ENCODE measurements at regions not wholly inside any gene's neighbourhood (a gene's known extent, or its start where the extent isn't known, plus 50 kb on each side); places are given as distances from the start of the nearest gene placed in this dataset.

GRCh38 chr2:64369706-64370105 is 84.3 kb upstream of the LGALSL start:
- TF ChIP-seq CTCF (IDR thresholded peaks at IDR 0.05; ENCODE audit: low read depth, low read length, missing control alignments): no peak
- DNase-seq (ENCODE audit: extremely low read depth, low read depth): no peak
- H3K4me3 ChIP-seq (replicated peaks; ENCODE audit: low read depth, low read length): no peak overlapping the region

- no peak for DNase-seq (ENCODE audit: extremely low read depth, low read depth)
- no peak overlapping the region for H3K4me3 ChIP-seq (replicated peaks; ENCODE audit: low read depth, low read length)
- TF ChIP-seq CTCF (IDR thresholded peaks at IDR 0.05; ENCODE audit: low read depth, low read length, missing control alignments): no peak
Measured at GRCh38 chr2:64371727-64372126, 82.2 kb upstream of the LGALSL start.

GRCh38 chr2:64374686-64375085 is 79.3 kb upstream of the LGALSL start:
- DNase-seq (ENCODE audit: extremely low read depth, low read depth): no peak
- no peak for TF ChIP-seq CTCF (IDR thresholded peaks at IDR 0.05; ENCODE audit: low read depth, low read length, missing control alignments)
- H3K4me3 ChIP-seq (replicated peaks; ENCODE audit: low read depth, low read length): no peak overlapping the region

- no peak for TF ChIP-seq CTCF (IDR thresholded peaks at IDR 0.05; ENCODE audit: low read depth, low read length, missing control alignments)
- no peak for DNase-seq (ENCODE audit: extremely low read depth, low read depth)
- H3K4me3 ChIP-seq (replicated peaks; ENCODE audit: low read depth, low read length): no peak overlapping the region
Measured at GRCh38 chr2:64376926-64377325, 77.0 kb upstream of the LGALSL start.

GRCh38 chr2:64379186-64379585 is 74.8 kb upstream of the LGALSL start:
- TF ChIP-seq CTCF (IDR thresholded peaks at IDR 0.05; ENCODE audit: low read depth, low read length, missing control alignments): no peak
- DNase-seq (ENCODE audit: extremely low read depth, low read depth): no peak

GRCh38 chr2:64380853-64381527 is 73.0 kb upstream of the LGALSL start:
- no peak overlapping the region for H3K4me3 ChIP-seq (replicated peaks; ENCODE audit: low read depth, low read length)
- no peak for TF ChIP-seq CTCF (IDR thresholded peaks at IDR 0.05; ENCODE audit: low read depth, low read length, missing control alignments)
- no peak for DNase-seq (ENCODE audit: extremely low read depth, low read depth)

More at GRCh38 chr2:64379186-64379585, 74.8 kb upstream of the LGALSL start:
- no peak overlapping the region for H3K4me3 ChIP-seq (replicated peaks; ENCODE audit: low read depth, low read length)
